ENCODE measurements at regions not wholly inside any gene's neighbourhood (a gene's known extent, or its start where the extent isn't known, plus 50 kb on each side); places are given as distances from the start of the nearest gene placed in this dataset.

DNA sequence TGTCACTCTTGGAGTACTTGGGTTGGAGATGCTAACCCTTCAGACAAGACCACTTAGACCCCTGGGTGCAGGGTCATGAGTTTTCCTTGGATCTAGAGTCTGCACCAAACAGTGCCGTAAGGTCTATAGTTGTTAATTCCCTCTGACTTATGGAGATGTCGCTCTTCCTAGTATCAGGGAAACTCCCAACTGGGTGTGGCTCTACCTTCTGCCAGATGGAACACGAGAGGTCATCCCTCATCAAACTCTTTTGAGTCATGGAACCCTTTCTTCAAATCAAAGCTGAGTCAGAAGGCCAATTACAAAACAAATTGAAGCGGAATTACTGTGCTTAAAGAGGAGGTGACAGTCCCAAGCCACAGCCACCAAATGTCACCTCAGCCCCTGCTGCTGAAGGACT lies 514.9 kb upstream of the PROK2 start:
- H3K4me1 ChIP-seq (ENCODE audit: control insufficient read depth, insufficient read depth, low read length): no peaks in the 10 kb centered on the region
- H3K4me2 ChIP-seq (ENCODE audit: low read depth, low read length): no peak overlapping the region
- H3K9ac ChIP-seq (ENCODE audit: low read depth, low read length): no peak overlapping the region
- no peak overlapping the region for H2BK120ac ChIP-seq (ENCODE audit: low read depth, low read length)
- no peak overlapping the region for H3K14ac ChIP-seq (replicated peaks; ENCODE audit: low read depth, low read length)
- no peak overlapping the region for H2BK15ac ChIP-seq (ENCODE audit: low read depth, low read length)
- H3K27me3 ChIP-seq (ENCODE audit: control insufficient read depth, insufficient read depth, low read length): peaks cover 7% of the 10 kb centered on the region; the same call in 1 of the 2 replicates
- ATAC-seq (ENCODE audit: low read depth) (no peak), DNase-seq (no peak)
- no peak overlapping the region for H3K18ac ChIP-seq (ENCODE audit: low read depth, low read length)
- no peak overlapping the region for H4K5ac ChIP-seq (ENCODE audit: low read depth, low read length)
- H3K23ac ChIP-seq (ENCODE audit: low read depth, low read length): no peak overlapping the region
- no peak overlapping the region for H3K56ac ChIP-seq (ENCODE audit: extremely low read depth, insufficient read depth, low read length)
- H3K36me3 ChIP-seq (ENCODE audit: control insufficient read depth, insufficient read depth, low read length): no peaks in the 10 kb centered on the region
- H4K20me1 ChIP-seq (ENCODE audit: insufficient read depth, low read length): no peaks in the 10 kb centered on the region
- no peak overlapping the region for H3K4me3 ChIP-seq (ENCODE audit: insufficient read depth, low read depth, low read length)
- H4K8ac ChIP-seq (ENCODE audit: low read depth in 2 of 2, low read length in 2 of 2): no peak overlapping the region
- no TSS peak for BruUV-seq (replicated peaks)
- intact Hi-C loops (cut with micrococcal nuclease) (no loop called here), dilution Hi-C loops (cut with HindIII; ENCODE audit: low sequenced_read_pairs, unreplicated experiment) (no loop called here), in situ Hi-C loops (cut with MboI; ENCODE audit: low sequenced_read_pairs) (no loop called here)
- H2BK5ac ChIP-seq (ENCODE audit: low read depth, low read length, poor library complexity, severe bottlenecking): no peak overlapping the region
- WGBS, 2 experiments (ENCODE audit: extremely low coverage in 2 of 2, insufficient read length in 1 of 2): no CpG with 5 or more reads among the region's 4 CpGs
- no peaks in the 10 kb centered on the region for H3K79me1 ChIP-seq (ENCODE audit: low read depth in 1 of 2, low read length in 2 of 2)
- no peak overlapping the region for H4K91ac ChIP-seq (ENCODE audit: insufficient read depth, low read depth, low read length)
- no peak overlapping the region for H2BK20ac ChIP-seq (ENCODE audit: low read depth, low read length)
- no peak overlapping the region for H3K27ac ChIP-seq (ENCODE audit: insufficient read depth, low read length)
- no peak for TF ChIP-seq MAFK (IDR thresholded peaks at IDR 0.05; ENCODE audit: low read depth, low read length)
- TF ChIP-seq RCOR1 (IDR thresholded peaks at IDR 0.05; ENCODE audit: insufficient replicate concordance, low read length): no peak
- TF ChIP-seq FOS (IDR thresholded peaks at IDR 0.05; ENCODE audit: low read depth, low read length): no peak
- TF ChIP-seq RFX5 (IDR thresholded peaks at IDR 0.05; ENCODE audit: low read depth, low read length): no peak
- no peak for TF ChIP-seq CHD1 (IDR thresholded peaks at IDR 0.05; ENCODE audit: low read depth, low read length)
- no peak for TF ChIP-seq MXI1 (IDR thresholded peaks at IDR 0.05; ENCODE audit: borderline replicate concordance, low read depth, low read length)
- TF ChIP-seq SMC3 (IDR thresholded peaks at IDR 0.05; ENCODE audit: low read depth, low read length): no peak
- TF ChIP-seq, protein P1, sequence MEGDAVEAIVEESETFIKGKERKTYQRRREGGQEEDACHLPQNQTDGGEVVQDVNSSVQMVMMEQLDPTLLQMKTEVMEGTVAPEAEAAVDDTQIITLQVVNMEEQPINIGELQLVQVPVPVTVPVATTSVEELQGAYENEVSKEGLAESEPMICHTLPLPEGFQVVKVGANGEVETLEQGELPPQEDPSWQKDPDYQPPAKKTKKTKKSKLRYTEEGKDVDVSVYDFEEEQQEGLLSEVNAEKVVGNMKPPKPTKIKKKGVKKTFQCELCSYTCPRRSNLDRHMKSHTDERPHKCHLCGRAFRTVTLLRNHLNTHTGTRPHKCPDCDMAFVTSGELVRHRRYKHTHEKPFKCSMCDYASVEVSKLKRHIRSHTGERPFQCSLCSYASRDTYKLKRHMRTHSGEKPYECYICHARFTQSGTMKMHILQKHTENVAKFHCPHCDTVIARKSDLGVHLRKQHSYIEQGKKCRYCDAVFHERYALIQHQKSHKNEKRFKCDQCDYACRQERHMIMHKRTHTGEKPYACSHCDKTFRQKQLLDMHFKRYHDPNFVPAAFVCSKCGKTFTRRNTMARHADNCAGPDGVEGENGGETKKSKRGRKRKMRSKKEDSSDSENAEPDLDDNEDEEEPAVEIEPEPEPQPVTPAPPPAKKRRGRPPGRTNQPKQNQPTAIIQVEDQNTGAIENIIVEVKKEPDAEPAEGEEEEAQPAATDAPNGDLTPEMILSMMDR (conservative IDR thresholded peaks at IDR 0.05; ENCODE audit: low read depth, low read length): no peak
- no peak for TF ChIP-seq NFE2L2 (IDR thresholded peaks at IDR 0.05; ENCODE audit: low read depth, low read length)
- no peak for TF ChIP-seq RAD21 (IDR thresholded peaks at IDR 0.05; ENCODE audit: low read length)
- no peak for TF ChIP-seq MAZ (IDR thresholded peaks at IDR 0.05; ENCODE audit: borderline replicate concordance, low read depth, low read length)
- TF ChIP-seq, protein P2, sequence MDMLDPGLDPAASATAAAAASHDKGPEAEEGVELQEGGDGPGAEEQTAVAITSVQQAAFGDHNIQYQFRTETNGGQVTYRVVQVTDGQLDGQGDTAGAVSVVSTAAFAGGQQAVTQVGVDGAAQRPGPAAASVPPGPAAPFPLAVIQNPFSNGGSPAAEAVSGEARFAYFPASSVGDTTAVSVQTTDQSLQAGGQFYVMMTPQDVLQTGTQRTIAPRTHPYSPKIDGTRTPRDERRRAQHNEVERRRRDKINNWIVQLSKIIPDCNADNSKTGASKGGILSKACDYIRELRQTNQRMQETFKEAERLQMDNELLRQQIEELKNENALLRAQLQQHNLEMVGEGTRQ (IDR thresholded peaks at IDR 0.05; ENCODE audit: low read depth, low read length): no peak
- TF ChIP-seq, protein P3, sequence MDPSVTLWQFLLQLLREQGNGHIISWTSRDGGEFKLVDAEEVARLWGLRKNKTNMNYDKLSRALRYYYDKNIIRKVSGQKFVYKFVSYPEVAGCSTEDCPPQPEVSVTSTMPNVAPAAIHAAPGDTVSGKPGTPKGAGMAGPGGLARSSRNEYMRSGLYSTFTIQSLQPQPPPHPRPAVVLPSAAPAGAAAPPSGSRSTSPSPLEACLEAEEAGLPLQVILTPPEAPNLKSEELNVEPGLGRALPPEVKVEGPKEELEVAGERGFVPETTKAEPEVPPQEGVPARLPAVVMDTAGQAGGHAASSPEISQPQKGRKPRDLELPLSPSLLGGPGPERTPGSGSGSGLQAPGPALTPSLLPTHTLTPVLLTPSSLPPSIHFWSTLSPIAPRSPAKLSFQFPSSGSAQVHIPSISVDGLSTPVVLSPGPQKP (IDR thresholded peaks at IDR 0.05; ENCODE audit: borderline replicate concordance, low read depth, low read length): no peak
- no peak for TF ChIP-seq POLR2A (IDR thresholded peaks at IDR 0.05; ENCODE audit: low read depth, low read length)
- no peak for TF ChIP-seq CEBPB (IDR thresholded peaks at IDR 0.05; ENCODE audit: low read depth, low read length)
- no peak for TF ChIP-seq BHLHE40 (IDR thresholded peaks at IDR 0.05; ENCODE audit: low read depth, low read length)
- ChIA-PET CTCF (no interaction called here), POLR2A (ENCODE audit: unreplicated experiment) (no interaction called here)
- H2AFZ ChIP-seq (replicated peaks; ENCODE audit: low read length, poor library complexity): no peak overlapping the region
- no peak overlapping the region for H2AK9ac ChIP-seq (replicated peaks; ENCODE audit: low read depth, low read length, poor library complexity)
- H3K4ac ChIP-seq (ENCODE audit: low read depth, low read length): no peak overlapping the region
- H3K9me1 ChIP-seq (ENCODE audit: insufficient read depth, low read length): no peaks in the 10 kb centered on the region
- no peaks in the 10 kb centered on the region for H3K9me3 ChIP-seq (ENCODE audit: control insufficient read depth, insufficient read depth, low read length)
- H2AK5ac ChIP-seq (ENCODE audit: low read depth, low read length): no peak overlapping the region

Measured in IMR-90 (cell line).